DOHH2 (cell line): ENCODE measurements at regions not wholly inside any gene's neighbourhood (a gene's known extent, or its start where the extent isn't known, plus 50 kb on each side); places are given as distances from the start of the nearest gene placed in this dataset.

Experiments used
- CTCF ChIP-seq: fragments of 200-600 bp; sonication (generic); IDR thresholded peaks from one replicate; pipeline ENCODE4 v1.5.1; 2014; ENCODE audit warnings: antibody characterized with exemption, mild to moderate bottlenecking, low read depth, low read length; ENCODE audit not compliant: poor library complexity, severe bottlenecking
- EZH2phosphoT487 ChIP-seq: fragments of 200-600 bp; sonication (generic); IDR thresholded peaks from 2 replicates; pipeline ENCODE4 v1.6.1; 2017; ENCODE audit warnings: borderline replicate concordance, mild to moderate bottlenecking, antibody characterized with exemption, low read length, moderate library complexity, mixed read lengths

DNA sequence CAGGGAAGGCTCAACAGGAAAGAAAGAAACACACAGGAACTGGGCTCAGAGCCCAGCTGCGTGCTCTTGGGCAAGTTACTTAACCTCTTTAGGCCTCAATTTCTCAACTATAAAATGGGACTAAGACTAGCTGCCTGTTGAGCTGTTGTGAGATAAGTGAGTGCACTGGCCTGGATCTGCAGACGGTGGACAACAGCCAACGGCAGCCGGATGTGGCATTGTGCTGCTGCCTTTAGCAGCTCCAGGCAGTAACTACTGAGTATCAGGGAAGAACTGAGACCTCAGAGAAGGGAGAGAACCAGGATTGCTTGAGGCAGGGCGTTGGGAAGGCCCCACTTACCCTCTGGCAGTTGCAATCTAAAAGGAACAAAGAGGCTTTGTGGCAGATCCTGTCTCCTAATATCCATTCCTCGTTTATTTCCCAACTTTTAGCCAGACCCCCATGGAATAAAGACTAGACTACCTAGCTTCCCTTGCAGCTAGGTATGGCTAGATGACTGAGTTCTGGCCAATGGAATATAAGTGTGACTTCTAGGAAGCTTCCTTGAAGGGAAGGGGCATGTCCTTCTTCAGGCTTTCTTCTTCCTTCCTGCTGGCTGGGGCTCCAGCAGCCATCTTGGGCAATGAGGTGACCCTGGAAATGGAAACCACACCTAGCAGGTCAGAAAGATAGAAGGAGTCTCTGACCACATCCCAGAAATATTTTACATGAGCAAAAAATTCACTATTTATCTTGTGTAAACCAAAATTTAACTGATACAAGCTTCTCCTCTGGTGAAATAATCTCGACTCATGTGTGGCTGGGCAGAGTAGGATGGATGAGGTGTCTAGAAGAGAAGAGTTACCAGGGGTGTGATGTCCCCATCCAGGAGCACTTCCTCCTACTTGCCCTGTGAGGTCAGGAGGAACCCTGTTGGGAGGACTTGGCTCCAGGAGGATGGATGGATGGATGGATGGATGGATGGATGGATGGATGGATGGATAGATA lies 67.6 kb downstream of the MRPL14 start:
- TF ChIP-seq CTCF, result no peak
- TF ChIP-seq EZH2phosphoT487, result no peak
